Right cardiac atrium (tissue), 5 donors: ENCODE measurements at regions not wholly inside any gene's neighbourhood (a gene's known extent, or its start where the extent isn't known, plus 50 kb on each side); places are given as distances from the start of the nearest gene placed in this dataset.
"Not testable (repeated sequence)": the region's sequence is repeated elsewhere in the genome, so short reads cannot be mapped to it uniquely, and the experiment has no call there.

Source experiments
- ATAC-seq, 2 donors: fragments of 200-7000 bp; cut with Tn5 transposase; one replicate each; pipeline versions ENCODE4 v1.8.0 to v1.9.1; 2020; ENCODE audit warnings: moderate library complexity in 2 of 2, mild to moderate bottlenecking in 1 of 2
- DNase-seq, 3 donors: peaks; one replicate each; pipeline ENCODE4 v3.0.0-alpha.2; 2020
- H3K27ac ChIP-seq: one replicate; pipeline ENCODE4 v1.5.1; 2013; ENCODE audit warnings: mild to moderate bottlenecking, low read length, control low read depth, moderate library complexity
- H3K27me3 ChIP-seq: one replicate; pipeline ENCODE4 v1.6.1; 2013; ENCODE audit not compliant: control insufficient read depth, insufficient read depth
- H3K4me1 ChIP-seq: one replicate; pipeline ENCODE4 v1.6.1; 2013; ENCODE audit warnings: low read length; ENCODE audit not compliant: control insufficient read depth, insufficient read depth
- H3K4me3 ChIP-seq: one replicate; pipeline ENCODE4 v1.5.1; 2013; ENCODE audit warnings: low read length, control low read depth
- H3K9me3 ChIP-seq: one replicate; pipeline ENCODE4 v1.6.1; 2013; ENCODE audit warnings: low read length; ENCODE audit not compliant: control insufficient read depth
- WGBS: extraction: QIAGEN DNeasy Blood & Tissue Kit; methylation state at CpG from one replicate; pipeline ENCODE4 v1.1.7; 2013; 5-methylcytosine and 5-hydroxymethylcytosine counted together
- intact Hi-C, 4 donors: fragments of 100-400 bp; cut with DNase I; formaldehyde crosslinking; loops; one replicate each; pipeline versions ENCODE4 v1.11.0 to v1.14.0; 2022 to 2023
- donor health status: healthy with polysubstance abuse.
- donor health status: DM: no; HTN: yes; CAD: no.
- donor health status: DM: no; HTN: no; CAD: no.
- donor health status: DM: no; HTN: yes; CAD: no; lungs with severe emphysema.
- donor health status: DM: yes; HTN: yes; CAD: no.

DNA sequence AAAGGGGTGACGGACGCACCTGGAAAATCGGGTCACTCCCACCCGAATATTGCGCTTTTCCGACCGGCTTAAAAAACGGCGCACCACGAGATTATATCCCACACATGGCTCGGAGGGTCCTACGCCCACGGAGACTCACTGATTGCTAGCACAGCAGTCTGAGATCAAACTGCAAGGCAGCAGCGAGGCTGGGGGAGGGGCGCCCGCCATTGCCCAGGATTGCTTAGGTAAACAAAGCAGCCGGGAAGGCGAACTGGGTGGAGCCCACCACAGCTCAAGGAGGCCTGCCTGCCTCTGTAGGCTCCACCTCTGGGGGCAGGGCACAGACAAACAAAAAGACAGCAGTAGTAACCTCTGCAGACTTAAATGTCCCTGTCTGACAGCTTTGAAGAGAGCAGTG lies 1471.4 kb downstream of the RAPGEF2 start:
- H3K4me1 ChIP-seq, H3K27ac ChIP-seq, intact Hi-C loops, H3K27me3 ChIP-seq, DNase-seq, H3K9me3 ChIP-seq, ATAC-seq, H3K4me3 ChIP-seq: not testable (repeated sequence)
- 84% methylated on average over 16 of the region's 18 CpGs for WGBS

DNA sequence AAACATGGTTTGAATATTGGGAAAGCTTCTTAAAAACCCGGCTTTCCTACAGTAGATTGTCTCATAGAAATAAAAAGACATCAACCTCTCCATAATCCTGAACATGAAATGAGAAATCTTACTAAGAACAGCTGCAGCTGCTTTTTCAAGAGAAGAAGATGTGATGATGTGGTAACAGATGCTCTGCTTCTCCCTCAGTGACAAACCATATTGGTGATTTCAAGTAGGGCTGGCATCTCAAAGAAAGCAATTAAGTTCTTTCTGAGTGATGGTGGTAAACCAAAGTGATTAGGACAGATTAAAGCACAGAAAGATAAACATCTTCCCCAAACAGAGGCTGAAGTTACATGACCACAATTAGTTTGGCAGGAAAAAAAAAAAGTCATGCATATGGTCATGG lies 1477.7 kb downstream of the RAPGEF2 start:
- Histone ChIP-seq H3K27me3 (no peaks in the 10 kb centered on the region), H3K9me3 (no peaks in the 10 kb centered on the region), H3K27ac (no peak overlapping the region), H3K4me1 (no peaks in the 10 kb centered on the region), H3K4me3 (no peak overlapping the region)
- ATAC-seq (no peak), DNase-seq (no peak)
- intact Hi-C loops: no loop called here
- WGBS: 66% methylated on average over 1 of the region's 1 CpG

DNA sequence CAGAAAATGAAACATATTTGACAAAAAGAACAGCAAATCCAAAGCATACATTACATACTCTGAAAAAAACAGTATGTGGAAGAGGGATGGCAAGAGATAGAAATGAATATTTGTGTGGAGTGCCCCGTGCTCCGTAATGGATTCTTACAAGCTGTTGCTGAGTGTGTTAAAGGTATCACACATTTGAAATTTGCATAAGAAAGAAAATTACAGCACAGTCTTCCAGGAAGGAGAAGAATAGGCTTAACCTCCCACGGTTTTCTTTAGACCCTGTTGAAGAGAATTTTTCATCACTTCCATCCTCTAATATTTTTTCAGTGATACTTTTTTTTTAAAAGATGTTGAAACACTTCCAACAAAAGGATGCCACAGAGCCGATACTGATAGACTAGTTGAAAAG lies 1489.4 kb downstream of the RAPGEF2 start:
- intact Hi-C loops: no loop called here
- no peak for ATAC-seq
- no peaks in the 10 kb centered on the region for H3K9me3 ChIP-seq
- H3K4me3 ChIP-seq: no peak overlapping the region
- no peak overlapping the region for H3K27ac ChIP-seq
- DNase-seq: no peak
- H3K27me3 ChIP-seq: no peaks in the 10 kb centered on the region
- WGBS: 42% methylated on average over 4 of the region's 4 CpGs
- no peaks in the 10 kb centered on the region for H3K4me1 ChIP-seq

DNA sequence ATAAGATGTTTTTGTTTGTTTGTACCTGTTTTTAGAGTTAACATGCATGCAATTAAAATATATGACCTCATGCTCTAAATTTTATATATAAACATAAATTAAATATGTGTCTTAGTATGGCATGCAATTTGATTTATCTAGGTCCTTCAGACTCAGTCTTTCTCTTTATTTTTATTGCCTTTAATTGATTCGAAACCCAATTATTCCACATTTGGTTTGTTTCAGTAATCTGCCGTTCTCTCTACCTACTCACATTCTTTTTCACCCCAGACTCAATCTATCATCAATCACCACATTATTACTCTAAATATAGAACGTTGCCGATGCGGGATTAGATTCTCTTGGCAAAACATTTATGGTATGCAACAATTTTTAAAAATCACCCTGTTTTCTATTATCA lies 1492.8 kb downstream of the RAPGEF2 start:
- intact Hi-C loops: no loop called here

DNA sequence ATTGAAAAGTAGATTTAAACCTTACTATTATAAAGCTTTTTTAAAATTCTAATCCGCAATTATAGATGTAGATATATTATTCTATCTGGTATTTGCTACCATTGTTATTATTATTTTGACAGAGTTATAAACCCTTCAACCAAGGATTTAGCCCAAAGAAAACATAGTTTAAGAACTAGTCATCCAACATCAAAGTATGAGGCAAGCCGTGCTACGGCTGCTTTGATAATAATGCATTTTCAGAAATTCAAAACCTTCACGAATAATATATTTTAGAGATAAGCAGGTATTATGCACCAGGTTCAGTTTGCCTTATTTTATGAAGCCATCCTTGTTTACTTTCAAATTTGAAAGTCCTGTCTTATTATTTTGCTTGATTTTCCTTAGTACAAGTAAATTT lies 1501.7 kb downstream of the RAPGEF2 start:
- no peak overlapping the region for H3K4me3 ChIP-seq
- 86% methylated on average over 4 of the region's 4 CpGs for WGBS
- ATAC-seq: no peak
- H3K27ac ChIP-seq: no peak overlapping the region
- DNase-seq: no peak
- H3K27me3 ChIP-seq: no peaks in the 10 kb centered on the region
- H3K9me3 ChIP-seq: no peaks in the 10 kb centered on the region
- H3K4me1 ChIP-seq: no peaks in the 10 kb centered on the region
- intact Hi-C loops: no loop called here

More for the DNA sequence above, 1492.8 kb downstream of the RAPGEF2 start:
- DNase-seq (no peak), ATAC-seq (no peak)
- 76% methylated on average over 5 of the region's 5 CpGs for WGBS
- no peaks in the 10 kb centered on the region for H3K4me1 ChIP-seq
- no peaks in the 10 kb centered on the region for H3K9me3 ChIP-seq
- no peak overlapping the region for H3K4me3 ChIP-seq
- no peaks in the 10 kb centered on the region for H3K27me3 ChIP-seq
- no peak overlapping the region for H3K27ac ChIP-seq

DNA sequence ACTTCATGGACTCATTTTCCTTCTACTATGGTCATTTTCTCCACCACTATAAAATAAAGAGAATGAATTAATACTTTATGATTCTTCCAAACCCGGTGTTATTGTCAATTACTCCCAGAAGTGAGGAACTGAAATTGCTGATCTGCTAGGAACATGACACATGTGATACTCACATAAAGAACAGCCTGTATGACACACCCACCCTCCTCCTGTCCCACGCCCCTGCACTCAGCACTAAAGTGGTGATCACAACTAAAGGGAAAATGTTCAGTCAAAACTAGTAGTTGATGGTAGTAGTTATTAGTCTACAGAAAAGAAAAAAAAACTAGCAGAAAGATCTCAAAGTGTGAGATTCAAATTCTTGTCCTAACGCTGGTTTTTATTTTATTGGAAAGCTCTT lies 1508.3 kb downstream of the RAPGEF2 start:
- ATAC-seq (no peak), DNase-seq (no peak)
- intact Hi-C loops: no loop called here
- WGBS: 78% methylated on average over 3 of the region's 3 CpGs
- Histone ChIP-seq H3K27ac (no peak overlapping the region), H3K27me3 (no peaks in the 10 kb centered on the region), H3K4me3 (no peak overlapping the region), H3K4me1 (no peaks in the 10 kb centered on the region), H3K9me3 (no peaks in the 10 kb centered on the region)

DNA sequence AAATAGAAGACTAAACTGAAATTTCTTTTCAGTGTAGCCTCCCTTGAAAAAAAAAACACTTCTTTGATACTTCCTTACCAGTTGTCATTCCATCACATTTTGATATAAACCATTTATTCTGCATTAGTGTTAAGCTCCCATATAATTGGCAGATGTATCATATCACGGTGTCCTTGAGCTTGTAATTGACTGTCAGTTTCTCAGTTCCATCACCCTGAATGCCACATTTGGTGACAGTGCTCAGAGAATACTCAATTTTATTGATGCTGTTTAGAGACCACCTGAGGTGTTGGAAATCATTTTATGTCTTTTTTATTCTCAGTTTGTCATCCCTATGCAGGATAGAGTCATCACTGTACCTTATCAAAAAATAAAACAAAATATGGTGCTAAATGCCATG lies 1528.2 kb downstream of the RAPGEF2 start:
- no peak for ATAC-seq
- WGBS: 78% methylated on average over 1 of the region's 1 CpG

DNA sequence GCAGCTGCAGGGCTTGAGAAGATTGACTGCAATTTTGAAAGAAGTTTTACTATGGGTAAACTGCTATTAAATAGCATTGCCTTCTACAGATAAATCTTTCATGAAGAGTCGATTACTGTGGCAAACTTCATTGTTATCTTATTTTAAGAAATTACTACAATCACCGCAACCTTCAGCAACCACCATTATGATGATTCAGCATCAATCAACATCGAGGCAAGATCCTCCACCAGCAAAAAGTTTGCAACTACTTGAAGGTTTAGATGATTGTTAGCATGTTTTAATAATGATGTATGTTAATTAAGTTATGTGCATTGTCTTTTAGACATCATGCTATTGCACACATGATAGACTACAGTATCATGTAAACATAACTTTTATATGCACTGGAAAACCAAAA lies 1511.0 kb downstream of the FSTL5 start:
- WGBS: 87% methylated on average over 3 of the region's 3 CpGs
- Histone ChIP-seq H3K27me3 (no peaks in the 10 kb centered on the region), H3K9me3 (no peaks in the 10 kb centered on the region), H3K27ac (no peak overlapping the region), H3K4me1 (no peaks in the 10 kb centered on the region), H3K4me3 (no peak overlapping the region)
- no peak for ATAC-seq
- DNase-seq: no peak
- intact Hi-C loops: no loop called here

More for the DNA sequence above, 1528.2 kb downstream of the RAPGEF2 start:
- no peak for DNase-seq
- intact Hi-C loops: no loop called here
- Histone ChIP-seq H3K27ac (no peak overlapping the region), H3K4me1 (no peaks in the 10 kb centered on the region), H3K27me3 (no peaks in the 10 kb centered on the region), H3K9me3 (no peaks in the 10 kb centered on the region), H3K4me3 (no peak overlapping the region)

DNA sequence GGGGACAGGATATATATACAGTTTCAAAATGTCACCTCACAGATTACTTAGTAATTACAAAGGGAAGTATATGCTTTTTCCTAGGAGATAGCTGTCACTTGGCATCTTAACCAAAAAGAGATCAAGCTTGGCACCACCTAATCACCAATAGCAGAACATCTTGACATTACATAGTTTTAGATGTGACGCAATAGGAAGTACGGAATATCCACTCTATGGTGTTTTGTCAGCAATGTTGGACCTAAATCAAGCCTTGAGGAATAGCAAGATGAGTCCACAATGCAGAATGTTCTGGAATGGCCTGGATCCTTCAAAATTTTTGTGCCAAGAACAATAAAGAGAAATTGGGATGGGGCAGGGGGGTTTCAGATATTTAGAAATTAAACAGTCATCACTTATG lies 1488.2 kb downstream of the FSTL5 start:
- Histone ChIP-seq H3K9me3 (no peaks in the 10 kb centered on the region), H3K27ac (no peak overlapping the region), H3K4me3 (no peak overlapping the region), H3K4me1 (no peaks in the 10 kb centered on the region), H3K27me3 (no peaks in the 10 kb centered on the region)
- intact Hi-C loops: no loop called here
- WGBS: 91% methylated on average over 2 of the region's 2 CpGs
- ATAC-seq (no peak), DNase-seq (no peak)

DNA sequence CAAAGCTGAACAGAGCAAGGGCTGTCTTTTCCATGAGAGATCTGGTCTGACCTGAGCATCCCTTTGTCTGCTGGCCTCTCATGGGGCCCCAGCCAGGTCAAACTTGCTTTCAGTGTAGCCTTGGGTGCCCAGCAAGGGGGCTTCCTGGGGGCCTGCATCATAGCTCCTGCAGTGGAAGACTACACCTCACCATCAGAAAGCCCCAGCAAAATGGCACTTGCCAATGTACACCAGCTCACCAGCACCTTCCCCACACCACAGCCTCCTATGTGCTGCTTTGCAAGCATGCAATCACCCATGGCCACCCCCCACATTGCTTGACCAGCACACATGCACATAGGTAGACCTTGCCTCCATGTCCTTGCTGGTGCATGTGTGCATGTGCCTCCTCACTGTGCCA lies 1478.1 kb downstream of the FSTL5 start:
- intact Hi-C loops: no loop called here
- no peak for ATAC-seq
- Histone ChIP-seq H3K4me3 (no peak overlapping the region), H3K27ac (no peak overlapping the region), H3K9me3 (no peaks in the 10 kb centered on the region), H3K4me1 (no peaks in the 10 kb centered on the region), H3K27me3 (no peaks in the 10 kb centered on the region)
- no peak for DNase-seq

DNA sequence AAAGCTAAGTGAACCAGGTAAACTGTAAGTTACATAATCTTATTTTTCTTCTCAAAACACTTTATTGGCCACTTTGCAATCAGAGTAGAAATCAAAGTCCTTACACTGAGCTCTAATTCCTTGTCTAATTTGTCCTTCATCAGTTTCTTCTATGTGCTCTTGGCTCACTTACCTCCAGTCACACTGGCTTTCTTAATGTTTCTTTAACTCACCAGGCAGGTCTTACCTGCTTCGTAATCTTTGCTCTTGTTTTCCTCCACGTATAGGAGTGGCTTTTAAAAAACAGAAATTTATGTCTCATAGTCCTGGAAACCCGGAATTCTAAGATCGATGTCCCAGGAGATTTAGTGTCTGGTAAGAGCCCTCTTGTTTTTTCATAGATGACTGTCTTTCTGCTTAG lies 1462.1 kb downstream of the FSTL5 start:
- Histone ChIP-seq H3K4me1 (no peaks in the 10 kb centered on the region), H3K27me3 (no peaks in the 10 kb centered on the region), H3K27ac (no peak overlapping the region), H3K4me3 (no peak overlapping the region), H3K9me3 (no peaks in the 10 kb centered on the region)
- ATAC-seq: no peak
- DNase-seq: no peak
- 81% methylated on average over 4 of the region's 4 CpGs for WGBS
- intact Hi-C loops: no loop called here

DNA sequence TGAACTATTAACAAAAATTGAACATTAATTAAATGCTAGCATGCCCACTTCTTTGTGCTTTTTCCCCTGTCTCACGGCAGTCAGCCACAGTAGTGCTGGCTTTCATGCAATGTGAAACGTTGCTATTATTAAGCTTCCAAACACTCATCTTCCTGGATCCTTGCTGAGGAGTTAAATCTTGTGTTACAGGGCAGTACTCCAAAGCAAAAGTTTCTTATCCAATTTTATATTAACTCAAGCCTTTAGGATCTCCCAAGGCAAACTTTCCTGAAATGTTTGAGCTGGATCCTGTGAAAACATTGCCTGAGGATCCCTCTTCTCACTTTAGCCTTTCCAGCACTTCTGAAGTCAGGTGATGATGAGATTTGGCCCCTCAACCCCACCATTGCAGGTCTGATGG lies 1454.8 kb downstream of the FSTL5 start:
- DNase-seq: no peak
- intact Hi-C loops: no loop called here
- H3K27ac ChIP-seq: no peak overlapping the region
- WGBS: 49% methylated on average over 2 of the region's 2 CpGs
- H3K9me3 ChIP-seq: no peaks in the 10 kb centered on the region
- no peaks in the 10 kb centered on the region for H3K27me3 ChIP-seq
- ATAC-seq: no peak
- H3K4me3 ChIP-seq: no peak overlapping the region
- H3K4me1 ChIP-seq: no peaks in the 10 kb centered on the region
